CD8-positive, alpha-beta memory T cell (primary cell): ENCODE measurements at regions not wholly inside any gene's neighbourhood (a gene's known extent, or its start where the extent isn't known, plus 50 kb on each side); places are given as distances from the start of the nearest gene placed in this dataset.
A peak's percentile ranks its signal among the peaks of the same experiment; 100 is the strongest.
"Not testable (repeated sequence)": the region's sequence is repeated elsewhere in the genome, so short reads cannot be mapped to it uniquely, and the experiment has no call there.

Source experiments
- CTCF ChIA-PET: fragments of 350-600 bp; sonication (Branson Sonifier 250); formaldehyde crosslinking; loops from one replicate; lab custom pipeline; 2021; ENCODE audit warnings: antibody characterized with exemption; lab: Charles Lee
- POLR2A ChIA-PET: fragments of 350-600 bp; sonication (Branson Sonifier 250); formaldehyde crosslinking; loops from one replicate; lab custom pipeline; 2021; ENCODE audit warnings: antibody characterized with exemption; lab: Charles Lee
- DNase-seq, 5 donors: peaks; one replicate each; pipeline versions ENCODE4 v3.0.0 to v3.0.0-alpha.2; 2020 to 2022; ENCODE audit warnings: mixed read lengths in 1 of 5
- H3K27ac ChIP-seq: one replicate; pipeline ENCODE4 v1.7.0; 2013; ENCODE audit warnings: low read depth, mild to moderate bottlenecking, low read length, moderate library complexity
- H3K27me3 ChIP-seq: 2 replicates; pipeline ENCODE4 v1.7.0; 2013; ENCODE audit warnings: low read length, mild to moderate bottlenecking; ENCODE audit not compliant: insufficient read depth, poor library complexity, severe bottlenecking
- H3K36me3 ChIP-seq: 2 replicates; pipeline ENCODE4 v1.7.0; 2013; ENCODE audit warnings: mild to moderate bottlenecking, low read length, moderate library complexity; ENCODE audit not compliant: insufficient read depth
- H3K4me1 ChIP-seq: 2 replicates; pipeline ENCODE4 v1.7.0; 2013; ENCODE audit warnings: mild to moderate bottlenecking, low read length, moderate library complexity; ENCODE audit not compliant: insufficient read depth
- H3K4me3 ChIP-seq: 2 replicates; pipeline ENCODE4 v1.7.0; 2013; ENCODE audit warnings: mild to moderate bottlenecking, low read length
- H3K9me3 ChIP-seq: 2 replicates; pipeline ENCODE4 v1.7.0; 2013; ENCODE audit warnings: mild to moderate bottlenecking, low read length
- H3K27ac Mint-ChIP-seq, 8 donors: one replicate each; pipeline ENCODE4 v1.8.0; 2020 to 2021; ENCODE audit warnings: mixed read lengths in 8 of 8, mild to moderate bottlenecking in 6 of 8, inconsistent platforms in 3 of 8, moderate library complexity in 3 of 8
- H3K27me3 Mint-ChIP-seq, 2 donors: one replicate each; pipeline ENCODE4 v1.8.0; 2020 to 2021; ENCODE audit warnings: mixed read lengths in 2 of 2, mild to moderate bottlenecking in 1 of 2, moderate library complexity in 1 of 2
- H3K36me3 Mint-ChIP-seq, 3 donors: one replicate each; pipeline ENCODE4 v1.8.0; 2020 to 2021; ENCODE audit warnings: mixed read lengths in 3 of 3, inconsistent platforms in 1 of 3, mild to moderate bottlenecking in 1 of 3
- H3K4me1 Mint-ChIP-seq, 3 donors: one replicate each; pipeline ENCODE4 v1.8.0; 2020 to 2021; ENCODE audit warnings: mixed read lengths in 3 of 3, inconsistent platforms in 1 of 3, mild to moderate bottlenecking in 1 of 3
- H3K4me3 Mint-ChIP-seq, 7 donors: one replicate each; pipeline ENCODE4 v1.8.0; 2020 to 2021; ENCODE audit warnings: mixed read lengths in 7 of 7, mild to moderate bottlenecking in 6 of 7, moderate library complexity in 4 of 7, inconsistent platforms in 2 of 7
- H3K9me3 Mint-ChIP-seq, 5 donors: one replicate each; pipeline ENCODE4 v1.8.0; 2020 to 2022; ENCODE audit warnings: mixed read lengths in 5 of 5, mild to moderate bottlenecking in 3 of 5, moderate library complexity in 2 of 5, inconsistent platforms in 1 of 5

DNA sequence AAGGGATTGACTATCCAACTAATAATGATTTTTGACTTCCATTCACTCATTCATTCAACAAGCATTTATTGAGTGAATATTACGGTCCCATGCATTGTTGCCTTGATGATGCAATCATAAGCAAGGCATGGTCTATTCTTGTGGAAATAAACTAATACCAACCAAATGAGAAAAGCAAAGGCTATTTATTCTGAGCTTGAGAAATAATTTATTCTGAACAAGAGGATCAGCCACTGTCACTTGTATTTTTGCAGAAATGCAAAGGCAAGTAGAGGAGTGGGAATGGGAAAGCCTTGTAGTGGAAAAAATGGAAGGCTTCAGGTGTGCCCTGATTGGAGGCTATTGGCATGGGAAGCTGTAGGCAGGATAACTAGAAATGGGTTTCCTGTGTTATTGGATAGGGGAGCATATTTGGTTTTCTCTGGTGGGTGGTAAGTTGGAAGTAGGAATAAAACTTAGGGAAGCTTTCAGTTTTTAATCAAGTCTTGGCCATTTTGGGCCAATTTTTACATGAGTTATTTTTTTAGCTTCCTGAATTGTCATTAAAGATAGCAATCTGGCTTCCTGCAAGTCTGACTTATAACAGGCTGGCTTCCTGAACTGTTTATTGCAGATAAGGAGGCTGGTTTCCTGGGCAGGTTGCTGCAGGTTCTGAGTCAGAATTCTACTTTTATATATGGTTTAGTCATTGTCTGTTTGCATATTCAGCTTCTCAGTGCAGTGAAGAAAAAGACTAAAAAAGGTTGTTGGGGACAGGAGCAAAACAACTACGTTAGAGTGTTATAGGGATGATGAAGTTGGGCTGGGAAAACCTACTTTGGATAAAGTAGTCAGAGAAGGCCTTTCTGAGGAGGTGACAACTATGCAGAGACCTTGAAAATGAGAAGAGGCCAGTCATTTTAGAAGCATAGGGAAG is 106.7 kb downstream of the APIP start:
- H3K27me3 ChIP-seq = no peaks in the 10 kb centered on the region
- H3K27ac Mint-ChIP-seq = no peak overlapping the region
- ChIA-PET POLR2A (no interaction called here), CTCF (interaction anchor here (0.9 kb wide), 1 partner anchor 10 kb away, joined by 3 read pairs; no protein-coding TSS in a partner anchor)
- peak overlapping the region; percentile 33 for H3K27ac ChIP-seq
- peaks cover 23 to 61% of the 10 kb centered on the region in 2 donors for H3K27me3 Mint-ChIP-seq
- H3K4me3 Mint-ChIP-seq = no peak overlapping the region
- H3K36me3 Mint-ChIP-seq = peaks cover 0 to 5% (median 0%) of the 10 kb centered on the region in 3 donors
- no peak for DNase-seq
- no peaks in the 10 kb centered on the region for H3K36me3 ChIP-seq
- no peaks in the 10 kb centered on the region for H3K4me1 Mint-ChIP-seq
- peaks cover 11 to 40% (median 33%) of the 10 kb centered on the region in 5 donors for H3K9me3 Mint-ChIP-seq
- no peaks in the 10 kb centered on the region for H3K4me1 ChIP-seq
- H3K9me3 ChIP-seq = peaks cover 4% of the 10 kb centered on the region
- no peak overlapping the region for H3K4me3 ChIP-seq

DNA sequence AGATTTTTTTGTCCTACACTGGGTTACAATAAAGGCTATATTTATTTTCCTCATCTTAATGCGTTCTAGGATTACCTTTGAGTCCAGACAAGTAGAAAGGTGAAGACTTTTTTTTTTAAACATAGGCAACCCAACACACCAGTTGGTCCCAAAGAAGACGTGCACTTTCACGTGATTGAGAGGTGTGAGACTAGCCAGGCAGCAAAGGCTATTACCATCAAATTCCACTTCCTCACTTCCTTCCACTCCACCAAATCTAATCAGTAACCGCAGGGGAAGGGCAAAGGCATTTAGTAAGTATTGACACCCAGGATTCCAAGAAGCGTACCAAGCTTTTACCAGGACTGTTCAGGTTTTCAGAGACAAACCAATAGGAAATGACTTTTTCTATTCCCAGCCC is 109.3 kb downstream of the APIP start:
- no peaks in the 10 kb centered on the region for H3K4me1 ChIP-seq
- POLR2A ChIA-PET = interaction anchor here (0.7 kb wide), 1 partner anchor 1262 kb away, joined by 3 read pairs; no protein-coding TSS in a partner anchor
- Mint-ChIP-seq H3K4me1 (no peaks in the 10 kb centered on the region), H3K36me3 (no peaks in the 10 kb centered on the region), H3K9me3 (peaks cover 0 to 23% (median 17%) of the 10 kb centered on the region in 5 donors), H3K27ac (no peak overlapping the region), H3K4me3 (no peak overlapping the region), H3K27me3 (peaks cover 16 to 64% of the 10 kb centered on the region in 2 donors)
- DNase-seq = no peak
- H3K27ac ChIP-seq = no peak overlapping the region
- CTCF ChIA-PET = no interaction called here
- no peaks in the 10 kb centered on the region for H3K36me3 ChIP-seq
- peaks cover 4% of the 10 kb centered on the region for H3K9me3 ChIP-seq
- H3K4me3 ChIP-seq = no peak overlapping the region
- no peaks in the 10 kb centered on the region for H3K27me3 ChIP-seq

DNA sequence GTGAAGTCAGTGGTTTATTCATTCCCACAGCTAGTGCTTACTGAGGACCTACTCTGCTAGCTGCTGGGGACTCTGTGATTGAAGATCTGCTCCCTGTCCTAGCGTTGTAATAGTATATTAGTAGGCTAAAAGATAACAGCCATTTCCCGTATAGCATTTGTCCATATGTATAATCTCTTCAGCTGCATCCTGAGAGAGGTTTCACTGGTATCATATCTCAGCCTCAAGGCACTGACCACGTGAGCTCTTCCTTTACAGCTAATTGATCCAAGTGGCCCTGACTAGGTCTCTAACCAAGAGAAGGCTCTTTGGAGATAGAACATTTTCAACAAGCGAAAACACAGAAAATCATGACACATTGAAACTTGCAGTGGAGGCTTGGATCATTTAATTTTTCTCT is 110.2 kb downstream of the APIP start:
- H3K27me3 Mint-ChIP-seq = peaks cover 12 to 67% of the 10 kb centered on the region in 2 donors
- CTCF ChIA-PET = interaction anchor here (1.3 kb wide), 1 partner anchor 34 kb away, joined by 5 read pairs; no protein-coding TSS in a partner anchor
- Histone ChIP-seq H3K27ac (no peak overlapping the region), H3K9me3 (peaks cover 4% of the 10 kb centered on the region), H3K36me3 (no peaks in the 10 kb centered on the region), H3K4me1 (no peaks in the 10 kb centered on the region), H3K4me3 (no peak overlapping the region), H3K27me3 (no peaks in the 10 kb centered on the region)
- H3K4me1 Mint-ChIP-seq = no peaks in the 10 kb centered on the region
- H3K9me3 Mint-ChIP-seq = peaks cover 0 to 16% (median 14%) of the 10 kb centered on the region in 5 donors
- no peak overlapping the region for H3K27ac Mint-ChIP-seq
- no peaks in the 10 kb centered on the region for H3K36me3 Mint-ChIP-seq
- POLR2A ChIA-PET = no interaction called here
- DNase-seq = no peak
- H3K4me3 Mint-ChIP-seq = no peak overlapping the region

DNA sequence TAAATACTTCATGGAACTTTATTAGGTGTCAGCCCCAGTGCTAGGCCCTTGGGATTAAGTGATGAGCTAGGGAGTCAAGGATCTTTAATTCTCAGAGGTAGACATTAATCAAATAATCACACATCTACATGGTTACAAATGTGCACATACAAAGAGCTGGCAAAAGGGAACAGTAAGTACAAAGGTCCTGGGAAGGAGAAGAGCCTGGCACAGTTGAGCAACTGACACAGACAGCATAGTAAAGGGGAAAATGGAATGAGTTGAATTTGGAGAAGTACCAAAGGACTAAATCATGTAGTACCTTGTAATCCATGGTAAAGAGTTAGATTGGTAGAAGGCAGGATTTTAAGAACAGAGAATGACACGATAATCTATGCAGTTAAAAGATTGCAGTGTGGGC is 116.3 kb downstream of the APIP start:
- H3K27me3 ChIP-seq = no peaks in the 10 kb centered on the region

DNA sequence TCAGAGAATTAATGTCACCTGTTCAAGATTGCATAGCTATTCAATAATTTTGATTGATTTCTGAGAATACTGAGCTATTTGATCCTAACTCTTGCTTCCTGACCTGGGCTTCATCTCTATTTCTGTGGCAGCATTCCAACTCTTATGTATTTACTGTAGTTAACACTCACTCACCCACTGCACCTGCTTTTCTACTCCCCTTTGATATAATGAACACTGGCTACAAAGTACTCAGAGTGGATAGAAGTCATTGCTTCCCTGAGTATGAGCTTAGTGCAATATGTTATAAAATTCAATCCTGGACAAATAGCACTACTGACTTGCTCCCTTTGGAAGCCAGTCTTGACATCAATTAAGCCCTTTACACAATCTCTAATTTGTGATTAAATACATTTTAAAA is 117.2 kb downstream of the APIP start:
- H3K9me3 Mint-ChIP-seq = no peaks in the 10 kb centered on the region
- Histone ChIP-seq H3K27me3 (no peaks in the 10 kb centered on the region), H3K4me3 (no peak overlapping the region), H3K27ac (no peak overlapping the region), H3K36me3 (no peaks in the 10 kb centered on the region), H3K4me1 (no peaks in the 10 kb centered on the region), H3K9me3 (no peaks in the 10 kb centered on the region)
- H3K27ac Mint-ChIP-seq = no peak overlapping the region
- ChIA-PET POLR2A (no interaction called here), CTCF (interaction anchor here (1.5 kb wide), 1 partner anchor 10 kb away, joined by 3 read pairs; no protein-coding TSS in a partner anchor)
- no peaks in the 10 kb centered on the region for H3K4me1 Mint-ChIP-seq
- no peaks in the 10 kb centered on the region for H3K36me3 Mint-ChIP-seq
- no peak for DNase-seq
- peaks cover 4 to 28% of the 10 kb centered on the region in 2 donors for H3K27me3 Mint-ChIP-seq
- H3K4me3 Mint-ChIP-seq = no peak overlapping the region

More for the DNA sequence above, 116.3 kb downstream of the APIP start:
- Mint-ChIP-seq H3K27ac (no peak overlapping the region), H3K27me3 (peaks cover 4 to 31% of the 10 kb centered on the region in 2 donors), H3K36me3 (no peaks in the 10 kb centered on the region), H3K4me1 (no peaks in the 10 kb centered on the region), H3K4me3 (no peak overlapping the region), H3K9me3 (no peaks in the 10 kb centered on the region)
- H3K9me3 ChIP-seq = no peaks in the 10 kb centered on the region
- H3K4me3 ChIP-seq = no peak overlapping the region
- no peak for DNase-seq
- H3K36me3 ChIP-seq = no peaks in the 10 kb centered on the region
- H3K4me1 ChIP-seq = no peaks in the 10 kb centered on the region
- H3K27ac ChIP-seq = no peak overlapping the region
- POLR2A ChIA-PET = no interaction called here
- CTCF ChIA-PET = interaction anchor here (1.5 kb wide), 1 partner anchor 10 kb away, joined by 3 read pairs; no protein-coding TSS in a partner anchor

DNA sequence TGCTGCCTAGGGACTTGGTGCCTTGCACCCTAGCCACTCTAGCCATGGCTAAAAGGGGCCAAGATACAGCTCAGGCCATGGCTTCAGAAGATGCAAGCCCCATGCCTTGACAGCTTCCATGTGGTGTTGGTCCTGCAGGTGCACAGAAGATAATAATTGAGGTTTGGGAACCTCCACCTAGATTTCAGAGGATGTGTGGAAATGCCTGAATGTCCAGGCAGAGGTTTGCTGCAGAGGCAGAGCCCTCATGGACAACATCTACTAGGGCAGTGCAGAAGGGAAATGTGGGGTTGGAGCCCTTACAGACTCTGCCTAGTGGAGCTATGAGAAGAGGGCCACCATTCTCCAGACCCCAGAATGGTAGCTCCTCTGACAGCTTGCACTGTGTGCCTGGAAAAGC is 118.7 kb downstream of the APIP start:
- CTCF ChIA-PET, H3K36me3 Mint-ChIP-seq: not testable (repeated sequence)

DNA sequence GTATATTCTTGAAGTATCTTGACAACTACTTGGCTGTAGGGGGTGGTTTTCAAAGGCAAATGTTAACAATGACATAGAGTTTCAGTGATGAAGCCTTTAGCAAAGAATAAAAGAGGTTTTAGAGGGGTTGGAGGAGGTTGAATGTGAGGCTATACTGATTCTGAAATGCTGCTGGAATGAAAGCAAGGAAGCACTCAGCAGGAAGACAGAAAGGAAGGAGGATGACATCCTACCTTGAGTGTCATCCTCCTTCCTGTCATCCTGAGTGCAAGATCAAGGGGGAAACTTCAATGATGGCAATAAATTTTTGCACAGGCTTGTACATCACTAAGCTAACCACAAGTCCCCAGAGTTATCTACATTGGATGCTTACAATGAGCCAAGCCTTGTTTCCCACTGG is 120.5 kb downstream of the APIP start:
- H3K9me3 Mint-ChIP-seq = peaks cover 0 to 2% (median 0%) of the 10 kb centered on the region in 5 donors

More for the DNA sequence above, 118.7 kb downstream of the APIP start:
- H3K36me3 ChIP-seq, H3K9me3 ChIP-seq, H3K27me3 ChIP-seq, H3K4me3 ChIP-seq, H3K9me3 Mint-ChIP-seq, POLR2A ChIA-PET, H3K4me1 ChIP-seq, H3K27ac ChIP-seq, H3K4me3 Mint-ChIP-seq, DNase-seq, H3K27ac Mint-ChIP-seq, H3K4me1 Mint-ChIP-seq: not testable (repeated sequence)
- peaks cover 6 to 26% of the 10 kb centered on the region in 2 donors for H3K27me3 Mint-ChIP-seq

DNA sequence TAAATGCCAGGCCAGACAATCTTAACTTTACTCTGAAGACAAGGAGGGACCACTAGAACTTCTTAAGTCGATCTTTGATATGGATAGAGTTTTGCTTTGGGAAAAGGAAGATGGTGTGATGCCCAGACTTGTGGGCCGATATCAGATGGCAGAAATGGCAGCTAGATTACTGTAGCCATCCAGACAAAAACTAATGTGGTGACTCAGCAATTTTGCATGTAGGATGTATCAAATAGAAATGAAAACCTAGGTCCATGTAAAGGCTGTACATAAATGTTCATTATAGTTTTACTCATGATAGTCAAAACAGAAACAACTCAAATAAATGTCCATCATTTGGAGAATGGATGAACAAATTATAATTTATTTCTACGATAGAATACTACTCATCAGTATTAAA is 121.5 kb downstream of the APIP start:
- H3K36me3 Mint-ChIP-seq = no peaks in the 10 kb centered on the region
- CTCF ChIA-PET = no interaction called here
- POLR2A ChIA-PET = no interaction called here

More for the DNA sequence above, 120.5 kb downstream of the APIP start:
- Mint-ChIP-seq H3K4me3 (no peak overlapping the region), H3K27me3 (peaks cover 13 to 19% of the 10 kb centered on the region in 2 donors), H3K36me3 (no peaks in the 10 kb centered on the region), H3K27ac (no peak overlapping the region), H3K4me1 (no peaks in the 10 kb centered on the region)
- Histone ChIP-seq H3K27ac (no peak overlapping the region), H3K4me3 (no peak overlapping the region), H3K27me3 (no peaks in the 10 kb centered on the region), H3K9me3 (no peaks in the 10 kb centered on the region), H3K36me3 (no peaks in the 10 kb centered on the region), H3K4me1 (no peaks in the 10 kb centered on the region)
- ChIA-PET CTCF (no interaction called here), POLR2A (no interaction called here)
- no peak for DNase-seq

More for the DNA sequence above, 121.5 kb downstream of the APIP start:
- H3K27ac Mint-ChIP-seq = no peak overlapping the region
- Histone ChIP-seq H3K4me1 (no peaks in the 10 kb centered on the region), H3K27me3 (no peaks in the 10 kb centered on the region), H3K27ac (no peak overlapping the region), H3K4me3 (no peak overlapping the region), H3K9me3 (no peaks in the 10 kb centered on the region), H3K36me3 (no peaks in the 10 kb centered on the region)
- no peak for DNase-seq
- H3K27me3 Mint-ChIP-seq = peaks cover 12 to 20% of the 10 kb centered on the region in 2 donors
- no peaks in the 10 kb centered on the region for H3K4me1 Mint-ChIP-seq
- H3K9me3 Mint-ChIP-seq = peaks cover 0 to 5% (median 0%) of the 10 kb centered on the region in 5 donors
- no peak overlapping the region for H3K4me3 Mint-ChIP-seq
